Calu3 (cell line): ENCODE measurements at regions not wholly inside any gene's neighbourhood (a gene's known extent, or its start where the extent isn't known, plus 50 kb on each side); places are given as distances from the start of the nearest gene placed in this dataset.

Source experiments
- BruUV-seq: library from RNA; stranded (reverse); fragments of 400-500 nt; replicated peaks from 2 replicates; lab custom pipeline; 2021; lab: Mats Ljungman, UMichigan
- CTCF ChIA-PET: fragments of 300-600 bp; sonication (Branson Sonifier 250); formaldehyde crosslinking; loops from one replicate; lab custom pipeline; 2022; ENCODE audit warnings: antibody characterized with exemption; lab: Charles Lee
- DNase-seq: peaks from one replicate; pipeline ENCODE4 v3.0.0; 2022
- H3K27ac Mint-ChIP-seq: one replicate; pipeline ENCODE4 v1.8.0; 2022; ENCODE audit warnings: mixed read lengths; ENCODE audit not compliant: unreplicated experiment
- H3K27me3 Mint-ChIP-seq: one replicate; pipeline ENCODE4 v1.8.0; 2022; ENCODE audit warnings: mixed read lengths; ENCODE audit not compliant: unreplicated experiment
- H3K36me3 Mint-ChIP-seq: one replicate; pipeline ENCODE4 v1.8.0; 2022; ENCODE audit warnings: mild to moderate bottlenecking, moderate library complexity, mixed read lengths; ENCODE audit not compliant: insufficient read depth, unreplicated experiment
- H3K4me1 Mint-ChIP-seq: one replicate; pipeline ENCODE4 v1.8.0; 2022; ENCODE audit warnings: mild to moderate bottlenecking, low read depth, mixed read lengths; ENCODE audit not compliant: unreplicated experiment
- H3K4me3 Mint-ChIP-seq: one replicate; pipeline ENCODE4 v1.8.0; 2022; ENCODE audit warnings: mild to moderate bottlenecking, low read depth, moderate library complexity, mixed read lengths; ENCODE audit not compliant: unreplicated experiment
- H3K9me3 Mint-ChIP-seq: one replicate; pipeline ENCODE4 v1.8.0; 2022; ENCODE audit warnings: low read depth, mixed read lengths; ENCODE audit not compliant: unreplicated experiment
- intact Hi-C: fragments of 100-400 bp; cut with micrococcal nuclease; formaldehyde crosslinking; loops from one replicate; pipeline ENCODE4 v1.10.0; 2022; ENCODE audit not compliant: unreplicated experiment
- TF ChIP-seq, protein P1 (sequence below): fragments of 200-600 bp; IDR thresholded peaks from one replicate; pipeline ENCODE4 v1.8.0; 2022; ENCODE audit warnings: antibody characterized with exemption; ENCODE audit not compliant: unreplicated experiment

- intact Hi-C loops = no loop called here
- Mint-ChIP-seq H3K27ac (no peak overlapping the region), H3K4me1 (no peaks in the 10 kb centered on the region), H3K4me3 (no peak overlapping the region), H3K27me3 (no peaks in the 10 kb centered on the region), H3K36me3 (no peaks in the 10 kb centered on the region), H3K9me3 (no peaks in the 10 kb centered on the region)
- no TSS peak for BruUV-seq
- DNase-seq = no peak
- TF ChIP-seq, protein P1, sequence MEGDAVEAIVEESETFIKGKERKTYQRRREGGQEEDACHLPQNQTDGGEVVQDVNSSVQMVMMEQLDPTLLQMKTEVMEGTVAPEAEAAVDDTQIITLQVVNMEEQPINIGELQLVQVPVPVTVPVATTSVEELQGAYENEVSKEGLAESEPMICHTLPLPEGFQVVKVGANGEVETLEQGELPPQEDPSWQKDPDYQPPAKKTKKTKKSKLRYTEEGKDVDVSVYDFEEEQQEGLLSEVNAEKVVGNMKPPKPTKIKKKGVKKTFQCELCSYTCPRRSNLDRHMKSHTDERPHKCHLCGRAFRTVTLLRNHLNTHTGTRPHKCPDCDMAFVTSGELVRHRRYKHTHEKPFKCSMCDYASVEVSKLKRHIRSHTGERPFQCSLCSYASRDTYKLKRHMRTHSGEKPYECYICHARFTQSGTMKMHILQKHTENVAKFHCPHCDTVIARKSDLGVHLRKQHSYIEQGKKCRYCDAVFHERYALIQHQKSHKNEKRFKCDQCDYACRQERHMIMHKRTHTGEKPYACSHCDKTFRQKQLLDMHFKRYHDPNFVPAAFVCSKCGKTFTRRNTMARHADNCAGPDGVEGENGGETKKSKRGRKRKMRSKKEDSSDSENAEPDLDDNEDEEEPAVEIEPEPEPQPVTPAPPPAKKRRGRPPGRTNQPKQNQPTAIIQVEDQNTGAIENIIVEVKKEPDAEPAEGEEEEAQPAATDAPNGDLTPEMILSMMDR = no peak
- CTCF ChIA-PET = no interaction called here
These were observed 1617.4 kb upstream of the ACVR2A start for GRCh38 chr2:146227152-146228019.

DNA sequence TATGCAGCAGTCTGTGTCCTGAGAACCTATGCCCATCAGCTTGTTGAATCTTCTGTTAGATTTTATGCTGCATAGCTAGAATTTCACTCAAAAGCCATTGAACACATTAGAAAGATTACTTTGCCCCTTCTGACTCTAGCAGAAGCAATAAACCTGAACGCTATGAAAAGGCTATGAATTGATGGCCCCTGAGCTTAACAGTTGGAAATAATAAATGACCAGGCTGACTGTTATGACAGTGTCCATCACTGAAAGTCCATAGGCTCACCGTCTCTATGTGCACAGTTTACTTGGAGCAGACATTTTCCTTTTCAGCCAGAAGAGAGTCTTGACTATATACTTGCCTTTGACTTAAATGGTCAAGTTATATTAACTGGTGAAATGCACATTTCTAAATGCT is 1618.8 kb upstream of the ACVR2A start:
- H3K4me1 Mint-ChIP-seq = no peaks in the 10 kb centered on the region
- H3K4me3 Mint-ChIP-seq = no peak overlapping the region
- no peaks in the 10 kb centered on the region for H3K27me3 Mint-ChIP-seq
- TF ChIP-seq, protein P1 = no peak
- H3K27ac Mint-ChIP-seq = no peak overlapping the region
- no peak for DNase-seq
- CTCF ChIA-PET = no interaction called here
- BruUV-seq = no TSS peak
- intact Hi-C loops = no loop called here
- H3K9me3 Mint-ChIP-seq = no peaks in the 10 kb centered on the region
- no peaks in the 10 kb centered on the region for H3K36me3 Mint-ChIP-seq

- Mint-ChIP-seq H3K4me1 (no peaks in the 10 kb centered on the region), H3K36me3 (no peaks in the 10 kb centered on the region), H3K27ac (no peak overlapping the region), H3K4me3 (no peak overlapping the region), H3K27me3 (no peaks in the 10 kb centered on the region), H3K9me3 (no peaks in the 10 kb centered on the region)
- intact Hi-C loops = no loop called here
- CTCF ChIA-PET = no interaction called here
- TF ChIP-seq, protein P1 = no peak
- no TSS peak for BruUV-seq
- DNase-seq = no peak
These were observed 1623.0 kb upstream of the ACVR2A start for GRCh38 chr2:146221826-146222225.

- no peak overlapping the region for H3K27ac Mint-ChIP-seq
- H3K4me3 Mint-ChIP-seq = no peak overlapping the region
- intact Hi-C loops = no loop called here
- TF ChIP-seq, protein P1 = no peak
- CTCF ChIA-PET = no interaction called here
- H3K9me3 Mint-ChIP-seq = peaks cover 3% of the 10 kb centered on the region
- no peaks in the 10 kb centered on the region for H3K4me1 Mint-ChIP-seq
- BruUV-seq = no TSS peak
- DNase-seq = no peak
- no peaks in the 10 kb centered on the region for H3K27me3 Mint-ChIP-seq
- H3K36me3 Mint-ChIP-seq = no peaks in the 10 kb centered on the region
These were observed 1623.9 kb upstream of the ACVR2A start for GRCh38 chr2:146220957-146221356.
